ENCODE measurements at regions not wholly inside any gene's neighbourhood (a gene's known extent, or its start where the extent isn't known, plus 50 kb on each side); places are given as distances from the start of the nearest gene placed in this dataset.

DNA sequence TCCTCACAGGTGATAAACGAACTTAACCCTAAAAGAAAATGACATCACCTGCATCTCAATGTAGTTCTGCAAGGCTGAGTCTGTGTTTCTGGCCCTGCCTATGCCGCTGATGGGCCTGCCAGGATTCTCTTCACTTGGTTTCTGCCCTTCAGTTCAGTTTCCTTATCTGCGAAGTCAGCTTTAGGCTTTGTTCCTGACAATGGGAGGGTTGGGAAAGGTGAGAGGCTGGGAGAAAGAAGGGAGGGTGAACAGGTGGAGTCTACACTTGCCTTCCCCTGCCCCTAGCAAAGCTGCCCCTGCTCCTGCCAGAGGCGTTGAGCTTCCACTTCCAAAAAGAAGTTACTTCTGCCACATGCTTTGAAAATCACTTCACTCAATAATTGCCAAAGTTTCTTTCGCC is 124.0 kb upstream of the APCDD1 start:
- H3K27me3 ChIP-seq (ENCODE audit: control insufficient read depth, extremely low read depth, insufficient read depth, low read length), result no peaks in the 10 kb centered on the region
- no peaks in the 10 kb centered on the region for H3K9me1 ChIP-seq (ENCODE audit: control insufficient read depth, extremely low read depth, insufficient read depth, low read length)
- TF ChIP-seq EZH2 (IDR thresholded peaks at IDR 0.05; ENCODE audit: low read length), result no peak
- no peak for TF ChIP-seq CTCF (optimal IDR thresholded peaks at IDR 0.05 in 1 of 3, IDR thresholded peaks at IDR 0.05 in 1 of 3, conservative IDR thresholded peaks at IDR 0.05 in 1 of 3; ENCODE audit: extremely low read depth in 1 of 3, insufficient read depth in 2 of 3, low read length in 3 of 3)
- no peak overlapping the region for H3K27ac ChIP-seq (ENCODE audit: control insufficient read depth, insufficient read depth, low read length)
- no peaks in the 10 kb centered on the region for H3K36me3 ChIP-seq (ENCODE audit: control insufficient read depth in 2 of 2, extremely low read depth in 1 of 2, insufficient read depth in 2 of 2, low read length in 2 of 2)
- no peak overlapping the region for H3K9ac ChIP-seq (ENCODE audit: control insufficient read depth, extremely low read depth, insufficient read depth, low read length)
- no peak for FAIRE-seq
- no peaks in the 10 kb centered on the region for H3K79me2 ChIP-seq (ENCODE audit: control insufficient read depth, insufficient read depth, low read length)
- no peak overlapping the region for H2AFZ ChIP-seq (ENCODE audit: control insufficient read depth, low read length)
- no peaks in the 10 kb centered on the region for H3K9me3 ChIP-seq (ENCODE audit: control insufficient read depth, low read depth, low read length)
- dilution Hi-C loops (cut with MboI; ENCODE audit: extremely low pct_ligation_motif_present, low sequenced_read_pairs), result no loop called here
- H4K20me1 ChIP-seq (ENCODE audit: control insufficient read depth, extremely low read depth, insufficient read depth, low read length), result no peaks in the 10 kb centered on the region
- no peak overlapping the region for H3K4me2 ChIP-seq (ENCODE audit: control insufficient read depth, extremely low read depth, insufficient read depth, low read depth, low read length)
- no peak overlapping the region for H3K4me3 ChIP-seq (ENCODE audit: control insufficient read depth in 2 of 3, extremely low read depth in 1 of 3, insufficient read depth in 2 of 3, low read depth in 1 of 3, low read length in 3 of 3)
- DNase-seq (ENCODE audit: low read depth, low spot score), result no peak
- no peaks in the 10 kb centered on the region for H3K4me1 ChIP-seq (ENCODE audit: control insufficient read depth, extremely low read depth, insufficient read depth, low read length)

DNA sequence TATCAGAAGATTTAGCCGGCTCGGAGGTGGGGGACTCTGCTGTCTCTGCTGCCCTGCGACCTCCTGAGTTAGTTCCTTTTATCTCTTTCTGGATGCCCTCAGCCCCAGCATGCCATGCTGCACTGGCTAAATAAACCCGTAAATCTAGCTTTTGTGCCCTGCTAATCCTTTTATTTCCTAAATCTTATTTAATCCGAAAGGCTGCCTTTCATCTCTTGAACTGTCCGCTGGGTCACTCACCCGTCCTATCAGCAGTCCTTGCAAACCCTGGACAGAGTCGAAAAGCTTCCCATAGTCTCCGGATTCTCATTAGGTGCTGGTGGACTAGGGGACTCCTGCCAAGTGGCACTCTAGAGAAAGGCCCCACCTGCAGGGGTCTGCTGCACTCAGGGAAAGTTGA is 122.0 kb upstream of the APCDD1 start:
- no peak overlapping the region for H2AFZ ChIP-seq (ENCODE audit: control insufficient read depth, low read length)
- peaks cover 4% of the 10 kb centered on the region for H3K4me1 ChIP-seq (ENCODE audit: control insufficient read depth, extremely low read depth, insufficient read depth, low read length)
- no peaks in the 10 kb centered on the region for H4K20me1 ChIP-seq (ENCODE audit: control insufficient read depth, extremely low read depth, insufficient read depth, low read length)
- H3K36me3 ChIP-seq (ENCODE audit: control insufficient read depth in 2 of 2, extremely low read depth in 1 of 2, insufficient read depth in 2 of 2, low read length in 2 of 2), result no peaks in the 10 kb centered on the region
- H3K9ac ChIP-seq (ENCODE audit: control insufficient read depth, extremely low read depth, insufficient read depth, low read length), result no peak overlapping the region
- no peaks in the 10 kb centered on the region for H3K79me2 ChIP-seq (ENCODE audit: control insufficient read depth, insufficient read depth, low read length)
- H3K27ac ChIP-seq (ENCODE audit: control insufficient read depth, insufficient read depth, low read length), result no peak overlapping the region
- peaks cover 2% of the 10 kb centered on the region for H3K27me3 ChIP-seq (ENCODE audit: control insufficient read depth, extremely low read depth, insufficient read depth, low read length)
- no peak overlapping the region for H3K4me2 ChIP-seq (ENCODE audit: control insufficient read depth, extremely low read depth, insufficient read depth, low read depth, low read length)
- no peak for FAIRE-seq
- no peaks in the 10 kb centered on the region for H3K9me1 ChIP-seq (ENCODE audit: control insufficient read depth, extremely low read depth, insufficient read depth, low read length)
- H3K4me3 ChIP-seq (ENCODE audit: control insufficient read depth in 2 of 3, extremely low read depth in 1 of 3, insufficient read depth in 2 of 3, low read depth in 1 of 3, low read length in 3 of 3), result no peak overlapping the region
- H3K9me3 ChIP-seq (ENCODE audit: control insufficient read depth, low read depth, low read length), result no peaks in the 10 kb centered on the region
- DNase-seq (ENCODE audit: low read depth, low spot score), result no peak
- dilution Hi-C loops (cut with MboI; ENCODE audit: extremely low pct_ligation_motif_present, low sequenced_read_pairs), result no loop called here
- no peak for TF ChIP-seq CTCF (optimal IDR thresholded peaks at IDR 0.05 in 1 of 3, IDR thresholded peaks at IDR 0.05 in 1 of 3, conservative IDR thresholded peaks at IDR 0.05 in 1 of 3; ENCODE audit: extremely low read depth in 1 of 3, insufficient read depth in 2 of 3, low read length in 3 of 3)

Measured in keratinocyte (primary cell).